Heart right ventricle (tissue), 16 donors: ENCODE measurements at regions not wholly inside any gene's neighbourhood (a gene's known extent, or its start where the extent isn't known, plus 50 kb on each side); places are given as distances from the start of the nearest gene placed in this dataset.
"Not testable (repeated sequence)": the region's sequence is repeated elsewhere in the genome, so short reads cannot be mapped to it uniquely, and the experiment has no call there.

ENCODE experiments used
- ATAC-seq, 8 donors: fragments of 200-7000 bp; cut with Tn5 transposase; one replicate each; pipeline ENCODE4 v1.9.1; 2020; ENCODE audit warnings: mild to moderate bottlenecking in 8 of 8, moderate library complexity in 8 of 8, moderate number of reproducible peaks in 1 of 8
- DNase-seq, 2 donors: peaks; one replicate each; pipeline ENCODE4 v3.0.0-alpha.2; 2020
- H3K27ac ChIP-seq, 10 donors: fragments of 200-600 bp; sonication (generic) in 2 of 10; one replicate each; pipeline versions ENCODE4 v1.5.0 to v1.8.0; 2020 to 2022; ENCODE audit warnings: mild to moderate bottlenecking in 3 of 10
- H3K27me3 ChIP-seq, 7 donors: fragments of 200-600 bp; one replicate each; pipeline ENCODE4 v1.8.0; 2021 to 2022; ENCODE audit warnings: mild to moderate bottlenecking in 2 of 7
- H3K36me3 ChIP-seq, 9 donors: fragments of 200-600 bp; sonication (generic) in 1 of 9; one replicate each; pipeline versions ENCODE4 v1.5.0 to v1.8.0; 2020 to 2022; ENCODE audit warnings: mild to moderate bottlenecking in 2 of 9
- H3K4me1 ChIP-seq, 9 donors: fragments of 200-600 bp; sonication (generic) in 1 of 9; one replicate each; pipeline versions ENCODE4 v1.5.0 to v1.8.0; 2020 to 2022; ENCODE audit warnings: mild to moderate bottlenecking in 4 of 9
- H3K4me3 ChIP-seq, 10 donors: fragments of 200-600 bp; sonication (generic) in 2 of 10; one replicate each; pipeline versions ENCODE4 v1.5.0 to v1.8.0; 2020 to 2022; ENCODE audit warnings: mild to moderate bottlenecking in 7 of 10, moderate library complexity in 2 of 10
- H3K9me3 ChIP-seq, 11 donors: fragments of 200-600 bp in 10 of 11; sonication (generic) in 2 of 11; one replicate each; pipeline versions ENCODE4 v1.5.0 to v1.8.0; 2013 to 2022; ENCODE audit warnings: mild to moderate bottlenecking in 2 of 11, control low read depth in 1 of 11, moderate library complexity in 1 of 11
- WGBS, 2 donors: extraction: QIAGEN DNeasy Blood & Tissue Kit; methylation state at CpG; one replicate each; pipeline ENCODE4 v1.1.7; 2013; ENCODE audit warnings: inconsistent platforms in 1 of 2; 5-methylcytosine and 5-hydroxymethylcytosine counted together
- intact Hi-C, 10 donors: fragments of 100-400 bp; cut with DNase I; formaldehyde crosslinking; loops; one replicate each; pipeline versions ENCODE4 v1.11.1 to v1.14.2; 2022
- donor health status: Arrhythmogenic right ventricular cardiomyopathy.
- donor health status: ischemic (EF 13 %, LVEDD 7.1; RV severe dilation, severe dysfunction).
- donor health status: healthy with polysubstance abuse.
- donor health status: DM: no; HTN: yes; CAD: no.
- donor health status: DM: no; HTN: no; CAD: no.
- donor health status: ischemic (EF 25% LVEDD 6.9; RV normal size, moderate dysfunction).
- donor health status: ischemic (EF 25% LVEDD 5.7; RV mildly dilated, moderate dysfunction).
- donor health status: healthy.
- donor health status: DM: yes; HTN: yes; CAD: no.
- donor health status: Ischemic cardiomyopathy.
- donor health status: ischemic (EF 35%, LVEDD 5.7; RV mildly dilated, moderate dysfunction).
- donor health status: nonischemic (EF 11% LVEDD 7.7; RV severe dilation, severe dysfunction).
- donor health status: DM: yes; HTN: yes; CAD: no.
- donor health status: PGD.
- donor health status: ischemic (EF 29% LVEDD 5.4; RV normal size, mild dysfunction).
- donor health status: nonischemic (EF 23%, LVEDD 6.1; RV moderate dilation, normal function).

DNA sequence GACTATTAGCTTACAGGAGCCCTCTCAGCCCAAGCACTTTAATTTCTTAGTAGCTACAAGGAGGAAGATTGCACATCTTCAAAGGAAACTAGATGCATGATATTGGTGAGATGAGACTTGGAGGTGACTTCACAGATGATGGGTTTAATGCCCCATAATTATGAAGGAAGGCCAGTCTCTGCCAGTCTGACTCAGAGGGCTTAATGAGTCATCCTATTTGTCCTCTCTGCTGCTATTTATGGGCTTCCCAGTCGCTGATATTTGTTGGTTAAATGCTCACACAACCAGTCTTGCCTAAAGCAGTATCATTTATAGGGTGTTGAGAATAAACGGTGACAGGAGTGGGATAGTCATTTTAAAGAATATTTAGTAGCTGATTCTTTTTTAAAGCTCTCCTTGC lies 187.0 kb downstream of the TP53TG3F start:
- H3K4me3 ChIP-seq, H3K27ac ChIP-seq, intact Hi-C loops, DNase-seq, H3K9me3 ChIP-seq, H3K36me3 ChIP-seq, H3K27me3 ChIP-seq, H3K4me1 ChIP-seq: not testable (repeated sequence)
- WGBS, 2 donors: 31 to 34% methylated on average over 2 of the region's 2 CpGs
- ATAC-seq: peak in 4 of 8 donors; percentile 34 to 89 (median 76)

DNA sequence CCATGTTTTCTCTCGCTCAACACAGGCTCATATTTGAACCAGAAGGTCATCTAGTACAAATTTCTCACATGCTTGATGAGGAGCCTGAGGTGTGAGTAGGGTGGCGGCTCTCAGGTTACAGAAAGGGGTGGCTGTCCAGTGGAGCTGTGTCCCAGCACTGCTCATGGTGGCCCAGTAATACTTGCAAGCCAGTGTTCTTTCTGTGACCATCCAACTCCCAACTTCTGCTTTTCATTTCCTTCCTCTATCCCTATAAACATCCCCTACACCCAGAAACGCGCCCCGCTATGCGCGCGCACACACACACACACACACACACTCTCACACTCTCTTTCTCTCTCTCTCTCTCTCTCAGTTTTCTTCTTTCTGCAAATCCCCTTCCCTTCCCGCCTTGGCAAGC lies 196.3 kb downstream of the TP53TG3F start:
- H3K27ac ChIP-seq, H3K27me3 ChIP-seq, H3K36me3 ChIP-seq, H3K4me3 ChIP-seq, H3K9me3 ChIP-seq, intact Hi-C loops, DNase-seq, H3K4me1 ChIP-seq: not testable (repeated sequence)
- WGBS, 2 donors: 87% methylated on average over 4 to 6 of the region's 9 CpGs
- ATAC-seq: peak in 3 of 8 donors; percentile 28 to 44 (median 38)

DNA sequence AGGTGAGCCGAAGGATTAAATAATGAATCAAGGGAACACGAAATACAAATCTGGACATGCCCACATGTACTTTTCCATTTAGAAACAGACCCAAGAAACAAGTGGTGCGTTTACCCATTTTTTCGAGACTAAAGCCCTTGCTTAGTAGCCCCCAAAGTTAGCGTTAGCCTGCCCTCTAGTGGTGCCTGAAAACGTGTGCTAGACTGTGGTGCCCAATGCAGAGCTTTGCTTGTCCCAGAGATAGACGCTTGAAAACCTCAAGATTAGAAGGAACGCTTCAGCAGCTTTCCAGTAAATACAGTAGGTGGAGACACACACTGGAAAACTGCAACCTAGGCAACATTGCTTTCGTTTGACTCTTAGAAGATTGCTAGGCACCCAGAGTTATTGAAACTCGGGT lies 197.0 kb downstream of the TP53TG3F start:
- H3K36me3 ChIP-seq, intact Hi-C loops, H3K4me3 ChIP-seq, H3K4me1 ChIP-seq, H3K9me3 ChIP-seq, H3K27ac ChIP-seq, DNase-seq, H3K27me3 ChIP-seq: not testable (repeated sequence)
- ATAC-seq: peak; percentile 66 to 91 (median 76)
- WGBS, 2 donors: no CpG with 5 or more reads among the region's 10 CpGs

DNA sequence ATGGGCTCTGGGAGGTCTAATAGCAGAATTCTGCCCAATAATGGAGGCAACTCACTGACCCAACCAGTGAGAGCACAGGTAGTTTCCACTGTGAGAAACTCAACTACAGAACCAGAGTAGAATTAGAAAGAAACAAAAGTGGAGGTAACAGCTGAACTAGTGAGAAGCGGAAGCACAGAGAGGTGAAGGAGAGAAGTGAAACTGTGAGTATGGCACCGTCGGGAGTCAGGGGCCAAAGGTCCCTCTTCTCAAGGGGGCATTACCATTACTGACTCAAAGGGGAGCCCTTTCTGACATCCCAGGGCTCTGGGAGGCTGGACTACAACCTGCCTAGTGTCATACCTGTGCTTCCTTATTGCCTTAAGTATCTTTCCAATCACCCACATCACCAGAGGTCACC lies 198.3 kb downstream of the TP53TG3F start:
- intact Hi-C loops, H3K36me3 ChIP-seq, H3K4me3 ChIP-seq, DNase-seq, H3K27ac ChIP-seq, H3K9me3 ChIP-seq, ATAC-seq, H3K27me3 ChIP-seq, H3K4me1 ChIP-seq: not testable (repeated sequence)
- no CpG with 5 or more reads among the region's 3 CpGs for WGBS, 2 donors

DNA sequence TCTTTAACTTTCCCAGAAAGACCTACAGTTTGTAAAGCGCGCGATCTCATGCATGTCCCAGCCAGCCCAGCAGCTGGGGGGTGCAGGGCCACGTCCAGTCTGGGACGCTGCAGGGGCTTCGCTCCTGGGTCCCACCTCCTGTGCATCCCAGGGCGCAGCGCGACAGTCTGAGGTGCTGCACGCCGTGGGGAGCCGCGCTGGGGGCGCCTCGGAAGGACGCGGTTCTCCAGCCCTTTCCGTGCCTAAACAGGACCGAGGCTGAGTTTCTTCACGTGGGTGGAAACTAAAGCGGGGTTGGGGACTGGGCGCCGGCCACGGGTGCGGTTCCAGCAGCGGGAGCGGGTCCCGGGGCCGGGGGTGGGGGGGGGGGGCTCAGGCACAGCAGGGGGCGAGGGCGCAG lies 221.4 kb downstream of the TP53TG3F start:
- 46 to 47% methylated on average over 26 to 31 of the region's 31 CpGs for WGBS, 2 donors
- ATAC-seq, H3K4me3 ChIP-seq, H3K27me3 ChIP-seq, H3K36me3 ChIP-seq, intact Hi-C loops, DNase-seq, H3K4me1 ChIP-seq, H3K27ac ChIP-seq, H3K9me3 ChIP-seq: not testable (repeated sequence)

DNA sequence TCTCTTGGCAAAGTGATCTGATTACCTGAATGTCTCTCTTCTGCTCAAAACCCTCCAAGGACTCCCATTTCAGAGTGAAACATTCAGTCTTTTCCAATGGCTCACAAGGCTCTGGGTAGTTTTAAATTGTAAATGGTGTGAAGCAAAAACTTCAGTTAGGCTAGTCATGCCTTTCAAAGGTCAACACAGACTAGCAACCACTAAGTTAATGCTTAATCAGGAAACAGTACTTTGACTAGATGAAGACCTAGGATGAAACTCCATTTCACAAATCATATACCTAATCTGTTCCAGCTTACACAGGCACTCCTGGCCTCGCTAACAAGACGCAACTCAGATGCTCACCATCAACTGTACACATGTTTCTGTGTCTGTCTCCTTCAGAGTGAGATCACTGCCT lies 240.9 kb downstream of the TP53TG3F start:
- H3K27ac ChIP-seq, H3K4me3 ChIP-seq, H3K27me3 ChIP-seq, DNase-seq, intact Hi-C loops, H3K36me3 ChIP-seq, H3K9me3 ChIP-seq, H3K4me1 ChIP-seq, ATAC-seq: not testable (repeated sequence)
- 63 to 66% methylated on average over 2 of the region's 2 CpGs for WGBS, 2 donors

DNA sequence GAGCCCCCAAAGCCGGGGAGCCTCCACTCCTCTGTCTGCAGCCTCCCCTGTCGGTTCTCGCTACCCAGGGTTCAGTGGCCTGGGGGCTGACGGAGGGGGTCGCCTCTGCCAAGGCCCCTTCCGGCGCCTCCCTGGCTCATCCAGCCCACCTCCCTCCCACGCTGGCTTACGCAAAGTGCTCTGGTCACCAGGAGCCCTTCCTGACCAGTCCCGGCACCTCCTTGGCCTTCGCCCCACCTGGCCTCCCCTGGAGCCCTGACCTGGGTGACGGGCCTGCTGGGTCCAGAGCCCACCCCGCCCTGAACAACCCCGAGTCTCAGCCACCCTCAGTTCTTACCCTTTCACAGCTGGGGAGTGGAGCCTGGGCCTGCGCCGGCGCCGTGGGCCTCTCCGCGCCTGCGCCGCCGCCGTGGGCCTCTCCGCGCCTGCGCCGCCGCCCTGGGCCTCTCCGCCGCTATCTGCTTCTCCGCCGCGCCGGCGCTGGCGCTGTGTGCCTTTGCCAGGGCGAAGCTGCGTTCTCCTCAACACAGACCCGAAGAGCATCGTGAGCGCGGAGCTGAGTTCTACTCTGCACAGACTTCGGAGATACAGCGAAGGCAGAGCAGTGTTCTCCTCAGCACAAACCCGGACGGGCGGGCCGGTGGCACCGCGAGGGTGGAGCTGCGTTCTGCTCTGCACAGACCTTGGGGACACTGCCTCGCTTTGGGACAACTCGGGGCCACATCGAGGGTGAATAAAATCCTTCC lies 247.6 kb downstream of the TP53TG3F start:
- intact Hi-C loops, H3K4me1 ChIP-seq, ATAC-seq, H3K36me3 ChIP-seq, H3K4me3 ChIP-seq, H3K27me3 ChIP-seq, H3K9me3 ChIP-seq, DNase-seq, H3K27ac ChIP-seq: not testable (repeated sequence)
- WGBS, 2 donors: 50 to 59% methylated on average over 32 to 47 of the region's 55 CpGs

DNA sequence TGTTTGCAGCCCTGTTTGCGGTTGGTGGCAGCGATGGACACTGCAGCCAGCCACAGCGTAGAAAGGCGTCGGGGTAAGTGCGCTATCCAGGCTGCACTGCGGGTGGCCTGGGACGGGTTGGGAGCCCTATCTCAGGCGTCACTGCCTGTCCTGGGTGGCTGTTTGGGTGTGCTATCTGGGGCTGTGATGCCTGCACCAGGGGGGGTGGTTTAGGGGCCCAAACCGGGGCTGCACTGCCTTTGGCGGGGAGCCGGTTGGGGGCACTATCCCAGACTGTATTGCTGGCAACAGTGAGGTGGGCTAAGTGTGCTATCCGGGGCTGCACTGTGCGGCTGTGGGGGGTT lies 248.2 kb downstream of the TP53TG3F start:
- 51 to 58% methylated on average over 12 to 14 of the region's 14 CpGs for WGBS, 2 donors
- intact Hi-C loops: not testable (repeated sequence)

DNA sequence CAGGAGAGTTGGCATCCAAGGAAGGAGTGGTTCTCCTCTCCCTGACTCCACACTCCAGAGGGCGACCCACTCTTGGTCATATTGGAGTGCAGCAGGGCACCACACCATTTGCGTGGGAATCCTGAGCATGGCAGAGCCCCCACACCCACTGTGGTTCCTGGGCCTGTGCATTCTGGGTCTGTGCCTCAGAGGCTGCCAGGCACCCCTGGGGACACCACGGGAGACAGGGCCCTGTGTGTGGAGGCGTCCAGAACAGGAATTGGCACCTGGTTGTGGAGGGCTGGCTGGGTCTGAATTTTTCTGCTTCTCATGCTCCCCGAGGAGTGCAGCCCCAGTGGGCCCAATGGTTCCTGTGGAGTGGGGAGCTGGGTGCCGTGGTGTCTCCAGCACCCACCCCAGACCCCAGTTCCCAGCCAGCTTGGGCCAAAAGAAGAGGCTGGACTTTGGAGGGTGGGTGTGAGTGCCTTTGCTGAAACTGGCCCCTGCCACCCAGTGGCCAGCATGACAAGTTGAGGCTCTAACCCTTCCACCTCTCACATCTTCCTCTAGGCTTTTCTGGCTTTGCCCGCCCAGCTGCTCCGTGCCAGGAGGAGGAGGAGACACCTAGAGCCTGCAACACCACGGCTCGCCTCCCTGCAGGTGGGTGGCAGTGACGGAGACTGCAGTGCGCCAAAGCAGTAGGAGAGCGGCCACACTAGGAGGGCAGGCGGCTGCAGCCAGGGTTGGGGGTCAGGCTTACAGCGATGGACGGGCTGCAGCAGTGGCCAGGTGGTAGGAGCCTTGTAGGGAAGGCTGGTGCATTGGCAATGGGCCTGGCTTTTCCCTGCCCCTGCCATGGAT lies 250.7 kb downstream of the TP53TG3F start:
- H3K4me1 ChIP-seq, H3K27me3 ChIP-seq, DNase-seq, ATAC-seq, H3K4me3 ChIP-seq, H3K9me3 ChIP-seq, intact Hi-C loops, H3K27ac ChIP-seq, H3K36me3 ChIP-seq: not testable (repeated sequence)
- WGBS, 2 donors: 82 to 86% methylated on average over 15 to 16 of the region's 16 CpGs

More for the DNA sequence above, 248.2 kb downstream of the TP53TG3F start:
- not testable (repeated sequence) for H3K4me1 ChIP-seq, ATAC-seq, H3K27ac ChIP-seq, DNase-seq, H3K36me3 ChIP-seq, H3K4me3 ChIP-seq, H3K9me3 ChIP-seq, H3K27me3 ChIP-seq

DNA sequence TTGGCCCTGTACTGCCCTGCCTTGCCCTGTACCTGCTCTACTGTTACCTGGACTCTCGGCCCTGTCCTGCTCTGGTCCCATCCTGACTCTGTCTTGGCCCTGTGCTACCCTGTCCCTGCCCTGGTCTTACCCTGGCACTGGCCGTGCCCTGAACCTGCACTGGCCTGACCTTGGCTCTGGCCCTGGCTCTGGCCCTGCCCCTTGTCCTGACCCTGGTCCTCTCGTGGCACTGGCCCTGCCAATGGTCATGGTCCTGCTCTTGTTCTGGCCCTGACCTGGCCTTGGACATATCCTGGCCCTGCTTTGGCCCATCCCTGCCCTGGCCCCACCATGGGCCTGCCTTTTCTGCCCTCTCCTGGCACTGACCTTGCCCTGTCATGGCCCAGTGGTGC lies 251.3 kb downstream of the TP53TG3F start:
- H3K4me3 ChIP-seq, DNase-seq, H3K27ac ChIP-seq, H3K4me1 ChIP-seq, H3K9me3 ChIP-seq, H3K27me3 ChIP-seq, intact Hi-C loops, ATAC-seq, H3K36me3 ChIP-seq: not testable (repeated sequence)
- 85 to 92% methylated on average over 2 to 3 of the region's 3 CpGs for WGBS, 2 donors

DNA sequence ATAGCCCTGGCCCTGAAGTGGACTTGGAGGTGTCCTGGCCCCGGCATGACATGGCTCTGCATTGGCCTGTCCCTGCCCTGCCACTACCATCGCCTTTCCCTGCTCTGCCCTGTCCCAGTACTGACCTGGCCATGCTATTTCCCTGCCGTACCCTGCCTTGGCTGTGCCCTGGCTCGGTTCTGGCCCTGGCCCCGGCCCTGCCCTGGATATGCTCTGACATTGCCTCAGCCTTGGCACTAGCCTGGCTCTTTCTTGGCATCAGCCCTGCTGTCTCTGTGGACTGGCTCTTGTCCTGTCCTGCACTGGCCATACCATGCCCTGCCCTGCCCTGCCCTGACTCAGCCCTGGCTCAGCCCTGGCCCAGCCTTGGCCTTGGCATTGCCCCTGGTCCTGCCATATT lies 252.2 kb downstream of the TP53TG3F start:
- DNase-seq: peak; percentile 27 to 31
- ATAC-seq, intact Hi-C loops, H3K36me3 ChIP-seq, H3K4me1 ChIP-seq, H3K27ac ChIP-seq, H3K4me3 ChIP-seq, H3K9me3 ChIP-seq, H3K27me3 ChIP-seq: not testable (repeated sequence)
- WGBS, 2 donors: 65 to 74% methylated on average over 5 of the region's 5 CpGs
